Activated T-cell treated with anti-CD3 and anti-CD28 coated beads, Interleukin-2, amount 50 U/mL, for 24 hours (primary cell): ENCODE measurements at regions not wholly inside any gene's neighbourhood (a gene's known extent, or its start where the extent isn't known, plus 50 kb on each side); places are given as distances from the start of the nearest gene placed in this dataset.

Source experiments
- DNase-seq: peaks from one replicate; pipeline ENCODE4 v3.0.0-alpha.2; 2020
- H3K27ac Mint-ChIP-seq: 2 replicates; pipeline ENCODE4 v1.8.0; 2020; ENCODE audit warnings: mild to moderate bottlenecking, mixed read lengths
- H3K27me3 Mint-ChIP-seq: 2 replicates; pipeline ENCODE4 v1.8.0; 2020; ENCODE audit warnings: mixed read lengths
- H3K36me3 Mint-ChIP-seq: 2 replicates; pipeline ENCODE4 v1.8.0; 2020; ENCODE audit warnings: low read depth, mixed read lengths
- H3K4me1 Mint-ChIP-seq: 2 replicates; pipeline ENCODE4 v1.8.0; 2020; ENCODE audit warnings: low read depth, mixed read lengths
- H3K4me3 Mint-ChIP-seq: 2 replicates; pipeline ENCODE4 v1.8.0; 2020; ENCODE audit warnings: mild to moderate bottlenecking, moderate library complexity, mixed read lengths
- H3K9me3 Mint-ChIP-seq: 2 replicates; pipeline ENCODE4 v1.8.0; 2020; ENCODE audit warnings: mixed read lengths

GRCh38 chr9:108196332-108197007 is 659.3 kb downstream of the ACTL7B start:
- no peaks in the 10 kb centered on the region for H3K4me1 Mint-ChIP-seq
- H3K36me3 Mint-ChIP-seq, result no peaks in the 10 kb centered on the region
- H3K9me3 Mint-ChIP-seq, result peaks cover 20% of the 10 kb centered on the region

GRCh38 chr9:108194154-108194553 is 661.6 kb downstream of the ACTL7B start:
- DNase-seq, result no peak
- Mint-ChIP-seq H3K4me3 (no peak overlapping the region), H3K27ac (no peak overlapping the region), H3K27me3 (no peaks in the 10 kb centered on the region), H3K36me3 (no peaks in the 10 kb centered on the region), H3K9me3 (peaks cover 9% of the 10 kb centered on the region), H3K4me1 (no peaks in the 10 kb centered on the region)

More at GRCh38 chr9:108196332-108197007, 659.3 kb downstream of the ACTL7B start:
- no peak overlapping the region for H3K4me3 Mint-ChIP-seq
- H3K27ac Mint-ChIP-seq, result no peak overlapping the region
- no peak for DNase-seq
- H3K27me3 Mint-ChIP-seq, result no peaks in the 10 kb centered on the region

- Mint-ChIP-seq H3K36me3 (no peaks in the 10 kb centered on the region), H3K27ac (no peak overlapping the region), H3K9me3 (peaks cover 9% of the 10 kb centered on the region), H3K27me3 (no peaks in the 10 kb centered on the region), H3K4me1 (no peaks in the 10 kb centered on the region), H3K4me3 (no peak overlapping the region)
- DNase-seq, result no peak
Observed at GRCh38 chr9:108193026-108193710, 662.6 kb downstream of the ACTL7B start.

- H3K4me1 Mint-ChIP-seq, result no peaks in the 10 kb centered on the region
- no peak for DNase-seq
- H3K36me3 Mint-ChIP-seq, result no peaks in the 10 kb centered on the region
- H3K27ac Mint-ChIP-seq, result no peak overlapping the region
- H3K27me3 Mint-ChIP-seq, result no peaks in the 10 kb centered on the region
- H3K9me3 Mint-ChIP-seq, result peaks cover 9% of the 10 kb centered on the region
- H3K4me3 Mint-ChIP-seq, result no peak overlapping the region
Observed at GRCh38 chr9:108191065-108191464, 664.7 kb downstream of the ACTL7B start.

- Mint-ChIP-seq H3K27me3 (no peaks in the 10 kb centered on the region), H3K4me3 (no peak overlapping the region), H3K4me1 (no peaks in the 10 kb centered on the region), H3K36me3 (no peaks in the 10 kb centered on the region), H3K9me3 (peaks cover 9% of the 10 kb centered on the region), H3K27ac (no peak overlapping the region)
- no peak for DNase-seq
Observed at GRCh38 chr9:108188976-108189375, 666.8 kb downstream of the ACTL7B start.

GRCh38 chr9:108188482-108188881 is 667.3 kb downstream of the ACTL7B start:
- no peak overlapping the region for H3K4me3 Mint-ChIP-seq
- DNase-seq, result no peak
- H3K4me1 Mint-ChIP-seq, result no peaks in the 10 kb centered on the region
- H3K9me3 Mint-ChIP-seq, result peaks cover 10% of the 10 kb centered on the region
- no peaks in the 10 kb centered on the region for H3K36me3 Mint-ChIP-seq
- no peaks in the 10 kb centered on the region for H3K27me3 Mint-ChIP-seq
- H3K27ac Mint-ChIP-seq, result no peak overlapping the region

GRCh38 chr9:108186642-108187395 is 669.0 kb downstream of the ACTL7B start:
- no peak for DNase-seq
- H3K36me3 Mint-ChIP-seq, result no peaks in the 10 kb centered on the region
- no peaks in the 10 kb centered on the region for H3K4me1 Mint-ChIP-seq
- H3K9me3 Mint-ChIP-seq, result peaks cover 3% of the 10 kb centered on the region
- no peak overlapping the region for H3K4me3 Mint-ChIP-seq
- H3K27ac Mint-ChIP-seq, result no peak overlapping the region
- no peaks in the 10 kb centered on the region for H3K27me3 Mint-ChIP-seq

GRCh38 chr9:108185613-108186012 is 670.2 kb downstream of the ACTL7B start:
- no peak overlapping the region for H3K27ac Mint-ChIP-seq
- H3K36me3 Mint-ChIP-seq, result no peaks in the 10 kb centered on the region
- DNase-seq, result no peak
- H3K27me3 Mint-ChIP-seq, result no peaks in the 10 kb centered on the region
- peaks cover 3% of the 10 kb centered on the region for H3K9me3 Mint-ChIP-seq
- H3K4me3 Mint-ChIP-seq, result no peak overlapping the region
- H3K4me1 Mint-ChIP-seq, result no peaks in the 10 kb centered on the region

GRCh38 chr9:108184941-108185340 is 670.8 kb downstream of the ACTL7B start:
- H3K9me3 Mint-ChIP-seq, result peaks cover 3% of the 10 kb centered on the region

GRCh38 chr9:108184009-108184408 is 671.8 kb downstream of the ACTL7B start:
- no peak for DNase-seq
- Mint-ChIP-seq H3K4me1 (no peaks in the 10 kb centered on the region), H3K27me3 (no peaks in the 10 kb centered on the region), H3K27ac (no peak overlapping the region), H3K9me3 (peaks cover 2% of the 10 kb centered on the region), H3K4me3 (no peak overlapping the region), H3K36me3 (no peaks in the 10 kb centered on the region)

More at GRCh38 chr9:108184941-108185340, 670.8 kb downstream of the ACTL7B start:
- Mint-ChIP-seq H3K27me3 (no peaks in the 10 kb centered on the region), H3K27ac (no peak overlapping the region), H3K36me3 (no peaks in the 10 kb centered on the region), H3K4me1 (no peaks in the 10 kb centered on the region), H3K4me3 (no peak overlapping the region)
- no peak for DNase-seq

- Mint-ChIP-seq H3K27me3 (no peaks in the 10 kb centered on the region), H3K4me3 (no peak overlapping the region), H3K9me3 (peaks cover 2% of the 10 kb centered on the region), H3K27ac (no peak overlapping the region), H3K36me3 (no peaks in the 10 kb centered on the region), H3K4me1 (no peaks in the 10 kb centered on the region)
- DNase-seq, result no peak
Observed at GRCh38 chr9:108182950-108183381, 672.8 kb downstream of the ACTL7B start.

GRCh38 chr9:108182270-108182669 is 673.5 kb downstream of the ACTL7B start:
- no peak for DNase-seq
- no peaks in the 10 kb centered on the region for H3K4me1 Mint-ChIP-seq
- no peaks in the 10 kb centered on the region for H3K36me3 Mint-ChIP-seq
- H3K27me3 Mint-ChIP-seq, result no peaks in the 10 kb centered on the region
- no peak overlapping the region for H3K27ac Mint-ChIP-seq
- H3K9me3 Mint-ChIP-seq, result peaks cover 2% of the 10 kb centered on the region
- H3K4me3 Mint-ChIP-seq, result no peak overlapping the region

- no peak overlapping the region for H3K4me3 Mint-ChIP-seq
Observed at GRCh38 chr9:108181441-108181840, 674.3 kb downstream of the ACTL7B start.

GRCh38 chr9:108180541-108180940 is 675.2 kb downstream of the ACTL7B start:
- no peak overlapping the region for H3K27ac Mint-ChIP-seq
- H3K9me3 Mint-ChIP-seq, result peaks cover 8% of the 10 kb centered on the region
- H3K4me3 Mint-ChIP-seq, result no peak overlapping the region
- no peak for DNase-seq
- no peaks in the 10 kb centered on the region for H3K36me3 Mint-ChIP-seq
- no peaks in the 10 kb centered on the region for H3K4me1 Mint-ChIP-seq
- no peaks in the 10 kb centered on the region for H3K27me3 Mint-ChIP-seq

More at GRCh38 chr9:108181441-108181840, 674.3 kb downstream of the ACTL7B start:
- H3K27me3 Mint-ChIP-seq, result no peaks in the 10 kb centered on the region
- no peak overlapping the region for H3K27ac Mint-ChIP-seq
- H3K36me3 Mint-ChIP-seq, result no peaks in the 10 kb centered on the region
- H3K4me1 Mint-ChIP-seq, result no peaks in the 10 kb centered on the region
- peaks cover 2% of the 10 kb centered on the region for H3K9me3 Mint-ChIP-seq
- DNase-seq, result no peak

GRCh38 chr9:108178318-108178717 is 677.5 kb downstream of the ACTL7B start:
- H3K9me3 Mint-ChIP-seq, result peaks cover 10% of the 10 kb centered on the region
- no peaks in the 10 kb centered on the region for H3K27me3 Mint-ChIP-seq
- no peak overlapping the region for H3K4me3 Mint-ChIP-seq
- no peak overlapping the region for H3K27ac Mint-ChIP-seq
- no peak for DNase-seq
- H3K4me1 Mint-ChIP-seq, result no peaks in the 10 kb centered on the region
- H3K36me3 Mint-ChIP-seq, result no peaks in the 10 kb centered on the region
